ENCODE measurements at regions not wholly inside any gene's neighbourhood (a gene's known extent, or its start where the extent isn't known, plus 50 kb on each side); places are given as distances from the start of the nearest gene placed in this dataset.

DNA sequence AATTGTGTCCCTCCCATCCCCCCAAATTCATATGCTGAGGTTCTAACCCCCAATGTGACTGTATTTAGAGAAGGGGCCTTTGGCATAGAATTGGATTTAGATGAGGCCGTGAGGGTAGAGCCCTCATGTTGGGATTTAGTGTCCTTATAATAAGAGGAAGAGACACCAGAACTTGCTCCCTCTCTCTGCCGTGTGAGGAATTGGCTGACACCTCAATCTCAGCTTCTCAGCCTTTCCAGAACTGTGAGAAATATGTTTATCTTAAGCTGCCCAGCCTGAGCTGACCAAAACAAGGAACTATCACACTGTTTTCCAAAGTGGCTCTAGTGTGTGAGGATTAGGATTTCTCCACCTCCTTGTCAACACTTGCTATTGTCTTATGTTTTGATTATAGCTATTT is 400.0 kb upstream of the FZD8 start:
- no peaks in the 10 kb centered on the region for H4K20me1 ChIP-seq (replicated peaks in 1 of 2; ENCODE audit: control insufficient read depth in 1 of 2, insufficient read depth in 2 of 2, low read length in 2 of 2)
- H3K4me2 ChIP-seq (ENCODE audit: insufficient read depth in 1 of 2, low read depth in 2 of 2, low read length in 2 of 2): no peak overlapping the region
- no peaks in the 10 kb centered on the region for H3K27me3 ChIP-seq (replicated peaks in 1 of 4; ENCODE audit: control insufficient read depth in 3 of 4, extremely low read depth in 1 of 4, insufficient read depth in 3 of 4, low read length in 3 of 4)
- WGBS, 2 experiments (ENCODE audit: extremely low coverage in 1 of 2, insufficient coverage in 1 of 2, insufficient read length in 1 of 2, insufficient replicate concordance in 2 of 2, low coverage in 1 of 2, low lambda C conversion rate in 2 of 2, missing lambda C conversion rate in 1 of 2): 75% methylated on average over 2 of the region's 2 CpGs; no CpG with 5 or more reads in 1 of the 2 experiments
- POLR2A ChIA-PET (ENCODE audit: partially characterized antibody): no interaction called here
- DNase-seq (ENCODE audit: low read depth in 1 of 2, low spot score in 2 of 2) (no peak), FAIRE-seq (peak; percentile 73)
- H3K27ac ChIP-seq (ENCODE audit: low read depth, low read length): no peak overlapping the region
- no peaks in the 10 kb centered on the region for H3K23me2 ChIP-seq (ENCODE audit: low read depth, low read length)
- no peak overlapping the region for H2BK15ac ChIP-seq (ENCODE audit: low read length)
- no peak overlapping the region for H2AK5ac ChIP-seq (ENCODE audit: low read depth, low read length)
- no peak overlapping the region for H4K5ac ChIP-seq (ENCODE audit: insufficient read length, low read depth, low read length)
- no peaks in the 10 kb centered on the region for H3K79me2 ChIP-seq (ENCODE audit: control insufficient read depth in 1 of 2, insufficient read depth in 2 of 2, low read length in 2 of 2)
- no peak overlapping the region for H3K23ac ChIP-seq (ENCODE audit: insufficient read length)
- no peak overlapping the region for H4K91ac ChIP-seq (replicated peaks; ENCODE audit: insufficient read length, low read length)
- no peak overlapping the region for H3K56ac ChIP-seq (replicated peaks; ENCODE audit: insufficient read length, low read depth, low read length)
- H3K4ac ChIP-seq (replicated peaks; ENCODE audit: insufficient read length, low read depth, low read length): no peak overlapping the region
- H4K8ac ChIP-seq (ENCODE audit: extremely low read depth, insufficient read depth, low read length): no peak overlapping the region
- H3K4me3 ChIP-seq (ENCODE audit: extremely low read depth in 1 of 4, insufficient read depth in 2 of 4, low read depth in 3 of 4, low read length in 4 of 4): no peak overlapping the region
- H2BK120ac ChIP-seq (replicated peaks; ENCODE audit: low read depth, low read length): no peak overlapping the region
- no peak overlapping the region for H2BK20ac ChIP-seq (ENCODE audit: low read length)
- H3K9me3 ChIP-seq (ENCODE audit: insufficient read depth in 2 of 2, low read depth in 1 of 2, low read length in 1 of 2): no peaks in the 10 kb centered on the region
- H2BK5ac ChIP-seq (ENCODE audit: low read depth, low read length): no peak overlapping the region
- H3K4me1 ChIP-seq (replicated peaks in 1 of 4; ENCODE audit: control insufficient read depth in 3 of 4, insufficient read depth in 4 of 4, low read length in 3 of 4): peaks cover 0 to 5% (median 0%) of the 10 kb centered on the region in 4 experiments; a peak in 1 of 7 replicates
- CTCF ChIA-PET (ENCODE audit: partially characterized antibody): interaction anchor here (0.6 to 1.6 kb wide), 12 partner anchors 10 to 1933 kb away, joined by 3 to 5 read pairs (median 3); no protein-coding TSS in a partner anchor
- H3K79me1 ChIP-seq (ENCODE audit: low read depth, low read length): no peaks in the 10 kb centered on the region
- no peak overlapping the region for H2AFZ ChIP-seq (ENCODE audit: low read length)
- no peak overlapping the region for H3K18ac ChIP-seq (ENCODE audit: extremely low read depth, low read length)
- H3K14ac ChIP-seq (ENCODE audit: insufficient read length): no peak overlapping the region
- no peak overlapping the region for H2BK12ac ChIP-seq (ENCODE audit: low read depth, low read length)
- H3K9ac ChIP-seq (replicated peaks in 1 of 4; ENCODE audit: extremely low read depth in 1 of 4, low read depth in 3 of 4, low read length in 3 of 4): no peak overlapping the region
- no peaks in the 10 kb centered on the region for H3K36me3 ChIP-seq (ENCODE audit: control insufficient read depth in 2 of 4, insufficient read depth in 4 of 4, low read length in 3 of 4)
- TF ChIP-seq ATF2 (IDR thresholded peaks at IDR 0.05; ENCODE audit: low read length): no peak
- TF ChIP-seq TEAD4 (IDR thresholded peaks at IDR 0.05; ENCODE audit: low read depth, low read length): no peak
- TF ChIP-seq, protein P1, sequence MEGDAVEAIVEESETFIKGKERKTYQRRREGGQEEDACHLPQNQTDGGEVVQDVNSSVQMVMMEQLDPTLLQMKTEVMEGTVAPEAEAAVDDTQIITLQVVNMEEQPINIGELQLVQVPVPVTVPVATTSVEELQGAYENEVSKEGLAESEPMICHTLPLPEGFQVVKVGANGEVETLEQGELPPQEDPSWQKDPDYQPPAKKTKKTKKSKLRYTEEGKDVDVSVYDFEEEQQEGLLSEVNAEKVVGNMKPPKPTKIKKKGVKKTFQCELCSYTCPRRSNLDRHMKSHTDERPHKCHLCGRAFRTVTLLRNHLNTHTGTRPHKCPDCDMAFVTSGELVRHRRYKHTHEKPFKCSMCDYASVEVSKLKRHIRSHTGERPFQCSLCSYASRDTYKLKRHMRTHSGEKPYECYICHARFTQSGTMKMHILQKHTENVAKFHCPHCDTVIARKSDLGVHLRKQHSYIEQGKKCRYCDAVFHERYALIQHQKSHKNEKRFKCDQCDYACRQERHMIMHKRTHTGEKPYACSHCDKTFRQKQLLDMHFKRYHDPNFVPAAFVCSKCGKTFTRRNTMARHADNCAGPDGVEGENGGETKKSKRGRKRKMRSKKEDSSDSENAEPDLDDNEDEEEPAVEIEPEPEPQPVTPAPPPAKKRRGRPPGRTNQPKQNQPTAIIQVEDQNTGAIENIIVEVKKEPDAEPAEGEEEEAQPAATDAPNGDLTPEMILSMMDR (IDR thresholded peaks at IDR 0.05; ENCODE audit: control extremely low read depth in 1 of 3, insufficient read depth in 1 of 3, low read depth in 1 of 3, low read length in 3 of 3): peak in 2 of 3 experiments; percentile 28 to 55; a peak in 3 of 4 replicates
- TF ChIP-seq TBP (IDR thresholded peaks at IDR 0.05; ENCODE audit: low read depth, low read length): no peak
- peak; percentile 39 to 49 for TF ChIP-seq RAD21 (IDR thresholded peaks at IDR 0.05 in 1 of 2, conservative IDR thresholded peaks at IDR 0.05 in 1 of 2; ENCODE audit: low read depth in 2 of 2, low read length in 2 of 2)
- no peak for TF ChIP-seq CBX5 (IDR thresholded peaks at IDR 0.05; ENCODE audit: low read depth, low read length)
- no peak for TF ChIP-seq BRCA1 (IDR thresholded peaks at IDR 0.05; ENCODE audit: low read depth, low read length)
